ENCODE measurements at regions not wholly inside any gene's neighbourhood (a gene's known extent, or its start where the extent isn't known, plus 50 kb on each side); places are given as distances from the start of the nearest gene placed in this dataset.

- Histone ChIP-seq H4K20me1 (ENCODE audit: insufficient read depth) (no peaks in the 10 kb centered on the region), H2AFZ (ENCODE audit: low read depth, low read length, poor library complexity, severe bottlenecking) (no peak overlapping the region), H3K79me2 (ENCODE audit: insufficient read depth, low read length) (no peaks in the 10 kb centered on the region), H3K4me3 (replicated peaks in 1 of 2; ENCODE audit: low read depth in 1 of 2, low read length in 2 of 2) (no peak overlapping the region), H3K9ac (ENCODE audit: low read length) (no peak overlapping the region), H3K9me3 (ENCODE audit: control insufficient read depth in 1 of 2, insufficient read depth in 1 of 2, low read depth in 1 of 2, low read length in 2 of 2) (no peaks in the 10 kb centered on the region), H3K36me3 (ENCODE audit: control insufficient read depth in 1 of 2, insufficient read depth in 2 of 2, low read length in 2 of 2) (no peaks in the 10 kb centered on the region), H3K9me2 (ENCODE audit: insufficient read depth) (no peaks in the 10 kb centered on the region), H3K27ac (ENCODE audit: low read depth, low read length) (no peak overlapping the region), H3K27me3 (ENCODE audit: insufficient read depth, low read length) (no peaks in the 10 kb centered on the region), H3K4me1 (ENCODE audit: control insufficient read depth in 1 of 2, insufficient read depth in 2 of 2, low read length in 2 of 2) (no peaks in the 10 kb centered on the region), H3K4me2 (ENCODE audit: low read length) (no peak overlapping the region)
- CTCF ChIA-PET: no interaction called here
- TF ChIP-seq POLR2A (IDR thresholded peaks at IDR 0.05; ENCODE audit: borderline replicate concordance, extremely low read depth, insufficient read depth, insufficient read length) (no peak), POLR2AphosphoS5 (IDR thresholded peaks at IDR 0.05; ENCODE audit: low read depth, low read length) (no peak), ZNF274 (IDR thresholded peaks at IDR 0.05; ENCODE audit: low read depth, low read length) (no peak), REST (IDR thresholded peaks at IDR 0.05; ENCODE audit: low read depth) (no peak), EZH2phosphoT487 (IDR thresholded peaks at IDR 0.05; ENCODE audit: borderline replicate concordance) (no peak), EGR1 (IDR thresholded peaks at IDR 0.05; ENCODE audit: low read depth) (no peak), SRF (IDR thresholded peaks at IDR 0.05; ENCODE audit: low read depth) (no peak), ZFX (IDR thresholded peaks at IDR 0.05) (no peak), FOSL1 (IDR thresholded peaks at IDR 0.05; ENCODE audit: low read depth) (no peak), TCF7L2 (IDR thresholded peaks at IDR 0.05; ENCODE audit: borderline replicate concordance, extremely low read depth, insufficient read depth, insufficient read length) (no peak), ZBTB33 (IDR thresholded peaks at IDR 0.05; ENCODE audit: extremely low read depth, insufficient replicate concordance, low read length) (no peak), JUND (IDR thresholded peaks at IDR 0.05) (no peak), ELF1 (IDR thresholded peaks at IDR 0.05; ENCODE audit: borderline replicate concordance, low read depth) (no peak), CEBPB (IDR thresholded peaks at IDR 0.05; ENCODE audit: low read depth) (no peak), ATF3 (IDR thresholded peaks at IDR 0.05) (no peak), CBX3 (IDR thresholded peaks at IDR 0.05; ENCODE audit: low read depth) (no peak), SP1 (IDR thresholded peaks at IDR 0.05; ENCODE audit: low read depth) (no peak)
- no TSS peak for BruUV-seq (replicated peaks)
- RAD21 ChIA-PET (ENCODE audit: low non-redundant PET in 1 of 2, low total read pairs in 2 of 2, uncharacterized antibody in 2 of 2, unreplicated experiment in 2 of 2): no interaction called here
- ATAC-seq (no peak), DNase-seq (ENCODE audit: low read depth, low spot score) (no peak)
- intact Hi-C loops (cut with micrococcal nuclease): no loop called here
- POLR2A ChIA-PET: no interaction called here
These were observed 122.7 kb upstream of the LPAR1 start for GRCh38 chr9:111161015-111161415.

All from HCT116 (cell line).